ENCODE measurements at regions not wholly inside any gene's neighbourhood (a gene's known extent, or its start where the extent isn't known, plus 50 kb on each side); places are given as distances from the start of the nearest gene placed in this dataset.

DNA sequence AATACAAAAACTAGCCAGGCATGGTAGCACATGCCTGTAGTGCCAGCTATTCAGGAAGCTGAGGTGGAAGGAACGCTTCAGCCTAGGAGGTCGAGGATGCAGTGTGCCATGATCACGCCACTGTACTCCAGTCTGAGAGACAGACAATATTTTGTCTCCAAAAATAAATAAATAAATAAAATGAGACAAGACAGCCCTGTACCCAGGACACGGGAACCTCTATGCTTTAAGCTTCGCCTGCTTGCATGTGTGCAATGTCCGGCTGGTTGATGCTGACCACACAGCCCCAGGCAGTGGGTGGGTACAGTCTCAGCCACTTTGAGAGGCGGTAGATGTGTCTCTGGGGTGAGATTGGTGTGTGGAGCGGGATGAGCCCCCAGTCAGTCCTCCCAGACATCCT lies 52.0 kb upstream of the MPEG1 start:
- H3K36me3 ChIP-seq (ENCODE audit: insufficient read depth in 1 of 2, low read depth in 1 of 2): no peaks in the 10 kb centered on the region
- H3K4me1 ChIP-seq: no peaks in the 10 kb centered on the region
- no peaks in the 10 kb centered on the region for H3K27me3 ChIP-seq (ENCODE audit: insufficient read depth in 3 of 3, low read length in 2 of 3)
- no peaks in the 10 kb centered on the region for H3K9me3 ChIP-seq
- 85 to 89% (median 87%) methylated on average over 8 of the region's 8 CpGs for WGBS, 3 donors
- no peak overlapping the region for H3K4me3 ChIP-seq
- TF ChIP-seq, protein P1, sequence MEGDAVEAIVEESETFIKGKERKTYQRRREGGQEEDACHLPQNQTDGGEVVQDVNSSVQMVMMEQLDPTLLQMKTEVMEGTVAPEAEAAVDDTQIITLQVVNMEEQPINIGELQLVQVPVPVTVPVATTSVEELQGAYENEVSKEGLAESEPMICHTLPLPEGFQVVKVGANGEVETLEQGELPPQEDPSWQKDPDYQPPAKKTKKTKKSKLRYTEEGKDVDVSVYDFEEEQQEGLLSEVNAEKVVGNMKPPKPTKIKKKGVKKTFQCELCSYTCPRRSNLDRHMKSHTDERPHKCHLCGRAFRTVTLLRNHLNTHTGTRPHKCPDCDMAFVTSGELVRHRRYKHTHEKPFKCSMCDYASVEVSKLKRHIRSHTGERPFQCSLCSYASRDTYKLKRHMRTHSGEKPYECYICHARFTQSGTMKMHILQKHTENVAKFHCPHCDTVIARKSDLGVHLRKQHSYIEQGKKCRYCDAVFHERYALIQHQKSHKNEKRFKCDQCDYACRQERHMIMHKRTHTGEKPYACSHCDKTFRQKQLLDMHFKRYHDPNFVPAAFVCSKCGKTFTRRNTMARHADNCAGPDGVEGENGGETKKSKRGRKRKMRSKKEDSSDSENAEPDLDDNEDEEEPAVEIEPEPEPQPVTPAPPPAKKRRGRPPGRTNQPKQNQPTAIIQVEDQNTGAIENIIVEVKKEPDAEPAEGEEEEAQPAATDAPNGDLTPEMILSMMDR (IDR thresholded peaks at IDR 0.05): no peak
- no peak overlapping the region for H3K27ac ChIP-seq
- DNase-seq (no peak), ATAC-seq (no peak)
- intact Hi-C loops (cut with DNase I): no loop called here

DNA sequence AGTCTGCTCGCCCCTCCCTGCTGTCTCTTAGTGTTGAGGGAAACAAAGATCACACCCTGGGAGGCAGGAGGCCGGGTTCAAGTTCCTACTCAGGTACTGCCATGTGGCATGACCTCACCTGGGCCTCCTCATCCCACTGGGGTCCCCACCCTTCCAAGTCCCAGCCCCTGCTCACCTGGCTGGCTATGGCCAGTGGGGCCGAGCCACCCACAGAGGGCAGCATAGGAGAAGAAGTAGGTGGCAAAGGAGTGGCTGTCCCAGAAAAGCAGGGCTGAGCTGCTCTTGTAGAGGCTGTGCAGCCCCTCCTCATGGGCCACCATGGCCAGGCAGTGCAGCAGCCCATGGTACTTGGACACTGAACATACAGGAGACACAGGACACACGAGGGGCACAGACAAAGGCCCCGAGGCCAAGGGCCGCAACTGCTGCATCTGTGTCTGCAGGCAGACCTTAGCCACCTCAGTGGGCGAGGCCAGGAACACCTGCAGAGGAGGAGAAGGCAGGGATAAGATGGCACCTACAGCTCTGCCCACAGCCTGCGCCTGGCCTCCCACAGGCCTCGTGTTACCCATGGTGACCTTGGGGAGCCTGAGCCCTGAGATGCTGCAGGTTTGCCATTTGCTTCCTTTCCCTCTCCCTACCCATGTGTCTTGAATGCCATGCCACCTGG lies 50.6 kb upstream of the MPEG1 start:
- ATAC-seq (no peak), DNase-seq (no peak)
- H3K36me3 ChIP-seq (ENCODE audit: insufficient read depth in 1 of 2, low read depth in 1 of 2): no peaks in the 10 kb centered on the region
- H3K27me3 ChIP-seq (ENCODE audit: insufficient read depth in 3 of 3, low read length in 2 of 3): no peaks in the 10 kb centered on the region
- H3K27ac ChIP-seq: no peak overlapping the region
- TF ChIP-seq, protein P1 (IDR thresholded peaks at IDR 0.05): no peak
- intact Hi-C loops (cut with DNase I): no loop called here
- H3K4me1 ChIP-seq: no peaks in the 10 kb centered on the region
- H3K9me3 ChIP-seq: no peaks in the 10 kb centered on the region
- H3K4me3 ChIP-seq: no peak overlapping the region
- WGBS, 3 donors: 87 to 91% (median 89%) methylated on average over 9 of the region's 9 CpGs

All from psoas muscle (tissue), 7 donors.